Natural killer cell (primary cell): ENCODE measurements at regions not wholly inside any gene's neighbourhood (a gene's known extent, or its start where the extent isn't known, plus 50 kb on each side); places are given as distances from the start of the nearest gene placed in this dataset.
"Not testable (repeated sequence)": the region's sequence is repeated elsewhere in the genome, so short reads cannot be mapped to it uniquely, and the experiment has no call there.

ENCODE experiments used
- ATAC-seq, 3 donors: fragments of 150-1000 bp in 2 of 3; fragments of 200-7000 bp in 1 of 3; cut with Tn5 transposase; 1 replicate in 1 of 3; 2 replicates in 2 of 3; pipeline ENCODE4 v1.10.0; 2021; ENCODE audit warnings: mild to moderate bottlenecking in 2 of 3, moderate library complexity in 2 of 3
- DNase-seq, 2 donors: peaks; one replicate each; pipeline versions ENCODE4 v3.0.0 to v3.0.0-alpha.2; 2013 to 2021; ENCODE audit warnings: mixed read lengths in 1 of 2
- H3K27ac ChIP-seq: one replicate; pipeline ENCODE4 v1.5.1; 2013; ENCODE audit warnings: mild to moderate bottlenecking, low read length
- H3K27me3 ChIP-seq: one replicate; pipeline ENCODE4 v1.6.1; 2013; ENCODE audit warnings: low read length; ENCODE audit not compliant: control insufficient read depth, insufficient read depth
- H3K36me3 ChIP-seq: one replicate; pipeline ENCODE4 v1.6.1; 2013; ENCODE audit warnings: low read length; ENCODE audit not compliant: control insufficient read depth, insufficient read depth
- H3K4me1 ChIP-seq: one replicate; pipeline ENCODE4 v1.6.1; 2013; ENCODE audit warnings: low read length; ENCODE audit not compliant: control insufficient read depth, insufficient read depth
- H3K4me3 ChIP-seq: one replicate; pipeline ENCODE4 v1.5.1; 2013; ENCODE audit warnings: low read length
- H3K9me3 ChIP-seq: one replicate; pipeline ENCODE4 v1.6.1; 2013; ENCODE audit warnings: low read length; ENCODE audit not compliant: control insufficient read depth, insufficient read depth
- H3K27ac Mint-ChIP-seq, 2 donors: one replicate each; pipeline ENCODE4 v1.8.0; 2022; ENCODE audit warnings: mild to moderate bottlenecking in 2 of 2, mixed read lengths in 2 of 2, moderate library complexity in 1 of 2
- H3K27me3 Mint-ChIP-seq, 2 donors: one replicate each; pipeline ENCODE4 v1.8.0; 2022; ENCODE audit warnings: low read depth in 2 of 2, mixed read lengths in 2 of 2
- H3K36me3 Mint-ChIP-seq: one replicate; pipeline ENCODE4 v1.8.0; 2022; ENCODE audit warnings: mixed read lengths
- H3K4me1 Mint-ChIP-seq, 2 donors: one replicate each; pipeline ENCODE4 v1.8.0; 2022; ENCODE audit warnings: mixed read lengths in 2 of 2
- H3K4me3 Mint-ChIP-seq: one replicate; pipeline ENCODE4 v1.8.0; 2022; ENCODE audit warnings: mild to moderate bottlenecking, moderate library complexity, mixed read lengths
- H3K9me3 Mint-ChIP-seq, 2 donors: one replicate each; pipeline ENCODE4 v1.8.0; 2022; ENCODE audit warnings: mixed read lengths in 2 of 2
- CTCF ChIP-seq: fragments of 200-600 bp; IDR thresholded peaks from one replicate; pipeline ENCODE4 v1.8.0; 2022; ENCODE audit warnings: antibody characterized with exemption
- WGBS: methylation state at CpG from one replicate; pipeline ENCODE4 v1.1.7; 2013; ENCODE audit warnings: missing lambda C conversion rate; ENCODE audit not compliant: insufficient coverage; 5-methylcytosine and 5-hydroxymethylcytosine counted together
- intact Hi-C: fragments of 100-400 bp; cut with micrococcal nuclease; formaldehyde crosslinking; loops from one replicate; pipeline ENCODE4 v1.14.2; 2022

- 94% methylated on average over 7 of the region's 7 CpGs for WGBS
- intact Hi-C loops, result no loop called here
- no peaks in the 10 kb centered on the region for H3K4me1 Mint-ChIP-seq
Measured at GRCh38 chr5:174892742-174893141, 168.4 kb downstream of the MSX2 start.

GRCh38 chr5:174880412-174881200 is 156.2 kb downstream of the MSX2 start:
- H3K9me3 Mint-ChIP-seq, H3K4me1 Mint-ChIP-seq, H3K9me3 ChIP-seq, ATAC-seq, DNase-seq, H3K27ac Mint-ChIP-seq, H3K4me3 ChIP-seq, H3K36me3 ChIP-seq, H3K4me3 Mint-ChIP-seq, H3K27ac ChIP-seq, H3K36me3 Mint-ChIP-seq, H3K27me3 Mint-ChIP-seq, H3K27me3 ChIP-seq, intact Hi-C loops, H3K4me1 ChIP-seq: not testable (repeated sequence)
- WGBS, result 96% methylated on average over 40 of the region's 40 CpGs

More at GRCh38 chr5:174892742-174893141, 168.4 kb downstream of the MSX2 start:
- H3K9me3 Mint-ChIP-seq, result peaks cover 0 to 2% of the 10 kb centered on the region in 2 donors
- H3K4me3 Mint-ChIP-seq, result no peak overlapping the region
- peaks cover 0 to 10% of the 10 kb centered on the region in 2 donors for H3K27me3 Mint-ChIP-seq
- DNase-seq (no peak), ATAC-seq (no peak)
- H3K36me3 ChIP-seq, result no peaks in the 10 kb centered on the region
- no peaks in the 10 kb centered on the region for H3K4me1 ChIP-seq
- no peaks in the 10 kb centered on the region for H3K27me3 ChIP-seq
- H3K27ac Mint-ChIP-seq, result no peak overlapping the region
- H3K4me3 ChIP-seq, result no peak overlapping the region
- no peaks in the 10 kb centered on the region for H3K36me3 Mint-ChIP-seq
- no peaks in the 10 kb centered on the region for H3K9me3 ChIP-seq
- H3K27ac ChIP-seq, result no peak overlapping the region
- no peak for TF ChIP-seq CTCF

GRCh38 chr5:174877987-174878386 is 153.6 kb downstream of the MSX2 start:
- no peaks in the 10 kb centered on the region for H3K9me3 ChIP-seq
- ATAC-seq (no peak), DNase-seq (no peak)
- Mint-ChIP-seq H3K27ac (no peak overlapping the region), H3K4me1 (no peaks in the 10 kb centered on the region), H3K36me3 (no peaks in the 10 kb centered on the region), H3K27me3 (peaks cover 0 to 7% of the 10 kb centered on the region in 2 donors), H3K9me3 (peaks cover 0 to 2% of the 10 kb centered on the region in 2 donors), H3K4me3 (no peak overlapping the region)
- H3K27ac ChIP-seq, result no peak overlapping the region
- no peaks in the 10 kb centered on the region for H3K4me1 ChIP-seq
- no peaks in the 10 kb centered on the region for H3K36me3 ChIP-seq
- intact Hi-C loops, result no loop called here
- no peak overlapping the region for H3K4me3 ChIP-seq
- H3K27me3 ChIP-seq, result no peaks in the 10 kb centered on the region
- WGBS, result 91% methylated on average over 1 of the region's 1 CpG
- TF ChIP-seq CTCF, result no peak

- peaks cover 0 to 10% of the 10 kb centered on the region in 2 donors for H3K27me3 Mint-ChIP-seq
- H3K36me3 Mint-ChIP-seq, result no peaks in the 10 kb centered on the region
- Histone ChIP-seq H3K36me3 (no peaks in the 10 kb centered on the region), H3K4me1 (no peaks in the 10 kb centered on the region), H3K9me3 (no peaks in the 10 kb centered on the region), H3K27ac (no peak overlapping the region), H3K4me3 (no peak overlapping the region), H3K27me3 (no peaks in the 10 kb centered on the region)
- no peak for ATAC-seq
- H3K27ac Mint-ChIP-seq, result no peak overlapping the region
- no peak for DNase-seq
- no peak overlapping the region for H3K4me3 Mint-ChIP-seq
- TF ChIP-seq CTCF, result no peak
- H3K4me1 Mint-ChIP-seq, result no peaks in the 10 kb centered on the region
- 71% methylated on average over 1 of the region's 1 CpG for WGBS
- H3K9me3 Mint-ChIP-seq, result peaks cover 2 to 10% of the 10 kb centered on the region in 2 donors
- intact Hi-C loops, result no loop called here
Measured at GRCh38 chr5:174872271-174872670, 147.9 kb downstream of the MSX2 start.
